ENCODE measurements at regions not wholly inside any gene's neighbourhood (a gene's known extent, or its start where the extent isn't known, plus 50 kb on each side); places are given as distances from the start of the nearest gene placed in this dataset.

GRCh38 chr7:49434846-49435245 lies 338.6 kb upstream of the VWC2 start:
- no peak for TF ChIP-seq ZNF202 (tag by site-specific recombination; IDR thresholded peaks at IDR 0.05; ENCODE audit: borderline replicate concordance)
- no peak for TF ChIP-seq CTCF (tag by site-specific recombination; IDR thresholded peaks at IDR 0.05)
- TF ChIP-seq ZBTB17 (tag by site-specific recombination; IDR thresholded peaks at IDR 0.05): no peak
- no peak for TF ChIP-seq ZNF324 (tag by site-specific recombination; IDR thresholded peaks at IDR 0.05)
- TF ChIP-seq ZNF292 (tag by site-specific recombination; IDR thresholded peaks at IDR 0.05; ENCODE audit: borderline replicate concordance, low read depth): no peak

Data from HEK293 (cell line).